ENCODE measurements at regions not wholly inside any gene's neighbourhood (a gene's known extent, or its start where the extent isn't known, plus 50 kb on each side); places are given as distances from the start of the nearest gene placed in this dataset.

DNA sequence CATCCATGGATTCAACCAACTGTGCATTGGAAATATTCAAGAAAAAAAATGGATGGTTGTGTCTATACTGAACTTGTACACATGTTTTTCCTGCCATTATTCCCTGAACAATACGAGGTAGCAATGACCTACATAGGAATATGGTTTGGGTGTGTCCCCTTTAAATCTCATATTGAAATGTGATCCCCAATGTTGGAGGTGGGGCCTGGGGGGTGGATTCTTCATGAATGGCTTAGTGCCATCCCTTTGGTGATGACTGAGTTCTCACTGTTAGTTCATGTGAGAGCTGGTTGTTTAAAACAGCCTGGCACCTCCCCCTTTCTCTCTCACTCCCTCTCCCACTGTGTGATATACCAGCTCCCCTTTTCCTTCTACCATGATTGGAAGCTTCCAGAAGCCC is 139.8 kb upstream of the BACH2 start:
- H3K4me3 ChIP-seq: no peak overlapping the region
- no peaks in the 10 kb centered on the region for H3K27me3 ChIP-seq (ENCODE audit: insufficient read depth)
- no peak overlapping the region for H2AFZ ChIP-seq
- Mint-ChIP-seq H3K27me3 (ENCODE audit: insufficient read depth, low read depth, poor library complexity) (peaks cover 7% of the 10 kb centered on the region), H3K9me3 (peaks cover 26% of the 10 kb centered on the region), H3K4me3 (no peak overlapping the region), H3K36me3 (ENCODE audit: low read depth) (peaks cover 21% of the 10 kb centered on the region), H3K27ac (no peak overlapping the region), H3K4me1 (peaks cover 46% of the 10 kb centered on the region)
- ATAC-seq (peak; percentile 31), DNase-seq (ENCODE audit: low spot score) (no peak)
- H3K36me3 ChIP-seq (ENCODE audit: insufficient read depth): no peaks in the 10 kb centered on the region
- H3F3A ChIP-seq (replicated peaks; ENCODE audit: low read depth): peaks cover 8% of the 10 kb centered on the region
- no peaks in the 10 kb centered on the region; the same call in 1 of the 2 replicates for H3K9me2 ChIP-seq (ENCODE audit: insufficient read depth)
- H3K27ac ChIP-seq (ENCODE audit: low read depth): no peak overlapping the region
- H3K79me2 ChIP-seq (replicated peaks; ENCODE audit: insufficient read depth): no peaks in the 10 kb centered on the region
- H3K4me1 ChIP-seq (ENCODE audit: insufficient read depth): peaks cover 48% of the 10 kb centered on the region
- H3K4me2 ChIP-seq: peak overlapping the region; percentile 62
- TF ChIP-seq JUNB (IDR thresholded peaks at IDR 0.05; ENCODE audit: unreplicated experiment) (no peak), EZH2phosphoT487 (IDR thresholded peaks at IDR 0.05; ENCODE audit: unreplicated experiment) (no peak), EZH2 (IDR thresholded peaks at IDR 0.05; ENCODE audit: low read depth, unreplicated experiment) (no peak), ZNF114 (CRISPR knock-in tag; IDR thresholded peaks at IDR 0.05) (no peak)
- no peaks in the 10 kb centered on the region for H4K20me1 ChIP-seq (replicated peaks; ENCODE audit: insufficient read depth)

DNA sequence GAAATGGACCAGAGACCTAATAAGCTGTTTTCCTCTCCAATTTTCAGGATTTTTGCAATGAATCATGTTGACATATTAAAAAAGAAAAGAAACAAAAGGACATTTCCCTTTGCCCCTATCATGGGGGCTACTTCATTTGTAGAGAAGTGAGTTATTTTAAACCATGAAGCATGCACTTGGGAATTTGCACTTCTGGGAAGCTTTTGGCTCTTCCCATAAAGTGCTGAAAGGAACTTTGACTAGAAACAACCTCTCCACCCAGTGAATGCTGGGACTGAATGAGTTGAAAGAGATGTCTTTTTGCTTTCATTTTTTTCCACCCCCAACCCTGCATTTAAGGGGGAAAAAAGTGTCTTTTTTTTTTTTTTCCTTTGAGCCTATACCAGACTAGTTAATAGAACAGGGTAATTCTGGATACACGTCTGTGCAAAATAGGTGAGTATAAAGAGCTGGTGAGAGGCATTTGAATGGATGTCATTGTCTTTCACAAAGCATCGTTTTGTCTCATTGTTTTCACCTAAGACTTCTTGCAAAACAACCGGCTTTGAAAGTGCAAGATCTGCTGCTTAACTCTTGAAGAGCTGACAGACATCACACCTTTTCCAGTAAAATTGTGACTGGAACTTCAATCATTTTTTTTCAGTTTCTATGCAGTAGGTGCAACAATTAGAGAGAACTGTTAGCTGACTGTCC is 138.7 kb upstream of the BACH2 start:
- Histone ChIP-seq H3K4me1 (ENCODE audit: insufficient read depth) (peaks cover 38% of the 10 kb centered on the region), H4K20me1 (replicated peaks; ENCODE audit: insufficient read depth) (no peaks in the 10 kb centered on the region), H3K79me2 (replicated peaks; ENCODE audit: insufficient read depth) (no peaks in the 10 kb centered on the region), H3K4me2 (peak overlapping the region; percentile 45), H3K9me2 (ENCODE audit: insufficient read depth) (no peaks in the 10 kb centered on the region; the same call in 1 of the 2 replicates), H3K27ac (ENCODE audit: low read depth) (no peak overlapping the region), H3K4me3 (no peak overlapping the region), H3F3A (replicated peaks; ENCODE audit: low read depth) (peaks cover 2% of the 10 kb centered on the region; the same call in 1 of the 2 replicates), H3K36me3 (ENCODE audit: insufficient read depth) (no peaks in the 10 kb centered on the region; the same call in 1 of the 2 replicates), H3K27me3 (ENCODE audit: insufficient read depth) (no peaks in the 10 kb centered on the region), H2AFZ (no peak overlapping the region)
- H3K4me1 Mint-ChIP-seq: peaks cover 36% of the 10 kb centered on the region
- TF ChIP-seq NANOG (IDR thresholded peaks at IDR 0.05; ENCODE audit: borderline replicate concordance): peak; percentile 30; the same call in 1 of the 2 replicates
- TF ChIP-seq, protein P1, sequence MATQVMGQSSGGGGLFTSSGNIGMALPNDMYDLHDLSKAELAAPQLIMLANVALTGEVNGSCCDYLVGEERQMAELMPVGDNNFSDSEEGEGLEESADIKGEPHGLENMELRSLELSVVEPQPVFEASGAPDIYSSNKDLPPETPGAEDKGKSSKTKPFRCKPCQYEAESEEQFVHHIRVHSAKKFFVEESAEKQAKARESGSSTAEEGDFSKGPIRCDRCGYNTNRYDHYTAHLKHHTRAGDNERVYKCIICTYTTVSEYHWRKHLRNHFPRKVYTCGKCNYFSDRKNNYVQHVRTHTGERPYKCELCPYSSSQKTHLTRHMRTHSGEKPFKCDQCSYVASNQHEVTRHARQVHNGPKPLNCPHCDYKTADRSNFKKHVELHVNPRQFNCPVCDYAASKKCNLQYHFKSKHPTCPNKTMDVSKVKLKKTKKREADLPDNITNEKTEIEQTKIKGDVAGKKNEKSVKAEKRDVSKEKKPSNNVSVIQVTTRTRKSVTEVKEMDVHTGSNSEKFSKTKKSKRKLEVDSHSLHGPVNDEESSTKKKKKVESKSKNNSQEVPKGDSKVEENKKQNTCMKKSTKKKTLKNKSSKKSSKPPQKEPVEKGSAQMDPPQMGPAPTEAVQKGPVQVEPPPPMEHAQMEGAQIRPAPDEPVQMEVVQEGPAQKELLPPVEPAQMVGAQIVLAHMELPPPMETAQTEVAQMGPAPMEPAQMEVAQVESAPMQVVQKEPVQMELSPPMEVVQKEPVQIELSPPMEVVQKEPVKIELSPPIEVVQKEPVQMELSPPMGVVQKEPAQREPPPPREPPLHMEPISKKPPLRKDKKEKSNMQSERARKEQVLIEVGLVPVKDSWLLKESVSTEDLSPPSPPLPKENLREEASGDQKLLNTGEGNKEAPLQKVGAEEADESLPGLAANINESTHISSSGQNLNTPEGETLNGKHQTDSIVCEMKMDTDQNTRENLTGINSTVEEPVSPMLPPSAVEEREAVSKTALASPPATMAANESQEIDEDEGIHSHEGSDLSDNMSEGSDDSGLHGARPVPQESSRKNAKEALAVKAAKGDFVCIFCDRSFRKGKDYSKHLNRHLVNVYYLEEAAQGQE (IDR thresholded peaks at IDR 0.05; ENCODE audit: unreplicated experiment): no peak
- H3K27me3 Mint-ChIP-seq (ENCODE audit: insufficient read depth, low read depth, poor library complexity): peaks cover 7% of the 10 kb centered on the region
- ATAC-seq: peak; percentile 74
- no peak overlapping the region for H3K4me3 Mint-ChIP-seq
- no peak overlapping the region for H3K27ac Mint-ChIP-seq
- H3K9me3 Mint-ChIP-seq: peaks cover 27% of the 10 kb centered on the region
- peaks cover 22% of the 10 kb centered on the region for H3K36me3 Mint-ChIP-seq (ENCODE audit: low read depth)
- DNase-seq (ENCODE audit: low spot score): peak; percentile 65
